Left lung (tissue), 4 donors: ENCODE measurements at regions not wholly inside any gene's neighbourhood (a gene's known extent, or its start where the extent isn't known, plus 50 kb on each side); places are given as distances from the start of the nearest gene placed in this dataset.

ENCODE experiments used
- ATAC-seq: fragments of 200-7000 bp; cut with Tn5 transposase; one replicate; pipeline ENCODE4 v1.9.1; 2020; ENCODE audit warnings: moderate library complexity
- DNase-seq, 4 donors: peaks; one replicate each; pipeline ENCODE4 v3.0.0-alpha.2; 2013 to 2020
- H3K27ac ChIP-seq, 2 donors: fragments of 200-600 bp; sonication (generic) in 1 of 2; one replicate each; pipeline versions ENCODE4 v1.5.0 to v1.8.0; 2020 to 2021
- H3K27me3 ChIP-seq, 2 donors: fragments of 200-600 bp; sonication (generic) in 1 of 2; one replicate each; pipeline versions ENCODE4 v1.5.0 to v1.8.0; 2020 to 2021
- H3K36me3 ChIP-seq, 2 donors: fragments of 200-600 bp; sonication (generic) in 1 of 2; one replicate each; pipeline versions ENCODE4 v1.5.0 to v1.8.0; 2020 to 2021
- H3K4me1 ChIP-seq, 2 donors: fragments of 200-600 bp; one replicate each; pipeline ENCODE4 v1.8.0; 2021
- H3K4me3 ChIP-seq, 2 donors: fragments of 200-600 bp; sonication (generic) in 1 of 2; one replicate each; pipeline versions ENCODE4 v1.5.0 to v1.8.0; 2020 to 2021; ENCODE audit warnings: mild to moderate bottlenecking in 1 of 2
- H3K9me3 ChIP-seq, 2 donors: fragments of 200-600 bp; sonication (generic) in 1 of 2; one replicate each; pipeline versions ENCODE4 v1.5.0 to v1.8.0; 2020 to 2021
- intact Hi-C, 2 donors: fragments of 100-400 bp; cut with DNase I; formaldehyde crosslinking; loops; one replicate each; pipeline versions ENCODE4 v1.11.2 to v1.14.2; 2022
- TF ChIP-seq, protein P1 (sequence below), 2 donors: fragments of 200-600 bp; sonication (generic) in 1 of 2; IDR thresholded peaks; one replicate each; pipeline versions ENCODE4 v1.5.0 to v1.8.0; 2021; ENCODE audit warnings: antibody characterized with exemption in 2 of 2
- donor health status: DM: no; HTN: yes; CAD: no.
- donor health status: DM: no; HTN: no; CAD: no.

DNA sequence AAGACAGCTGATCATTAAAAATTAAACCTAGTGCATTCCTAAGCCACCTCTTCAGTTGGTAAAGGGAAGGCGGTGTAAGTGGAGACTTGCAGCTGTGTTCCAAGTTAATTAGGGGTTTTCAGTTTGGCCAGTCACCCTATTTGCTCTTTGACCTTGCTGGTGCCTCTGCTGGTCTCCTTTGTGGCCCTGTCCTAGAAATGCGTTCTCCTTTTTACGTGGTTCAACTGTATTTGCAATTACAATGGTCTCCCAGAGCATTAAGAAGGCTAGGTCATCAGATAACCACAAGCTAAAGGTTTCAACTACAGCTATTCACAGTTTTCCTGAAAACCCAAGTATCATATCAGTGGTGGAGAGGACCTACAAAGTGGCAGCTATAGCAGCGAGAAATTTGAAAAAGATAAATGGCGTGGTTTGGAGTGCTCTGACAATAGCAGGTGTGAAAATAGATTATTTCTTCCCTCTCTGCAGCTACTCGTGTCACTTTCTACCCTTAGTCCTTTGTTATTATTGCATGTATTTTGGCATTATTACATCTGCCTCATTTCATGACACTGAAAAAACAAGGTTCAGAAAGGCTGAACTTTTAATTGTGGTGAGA is 203.5 kb upstream of the TBC1D5 start:
- Histone ChIP-seq H3K36me3 (no peaks in the 10 kb centered on the region), H3K4me3 (no peak overlapping the region), H3K9me3 (peaks cover 0 to 5% of the 10 kb centered on the region in 2 donors), H3K27ac (no peak overlapping the region), H3K4me1 (no peaks in the 10 kb centered on the region), H3K27me3 (no peaks in the 10 kb centered on the region)
- TF ChIP-seq, protein P1, sequence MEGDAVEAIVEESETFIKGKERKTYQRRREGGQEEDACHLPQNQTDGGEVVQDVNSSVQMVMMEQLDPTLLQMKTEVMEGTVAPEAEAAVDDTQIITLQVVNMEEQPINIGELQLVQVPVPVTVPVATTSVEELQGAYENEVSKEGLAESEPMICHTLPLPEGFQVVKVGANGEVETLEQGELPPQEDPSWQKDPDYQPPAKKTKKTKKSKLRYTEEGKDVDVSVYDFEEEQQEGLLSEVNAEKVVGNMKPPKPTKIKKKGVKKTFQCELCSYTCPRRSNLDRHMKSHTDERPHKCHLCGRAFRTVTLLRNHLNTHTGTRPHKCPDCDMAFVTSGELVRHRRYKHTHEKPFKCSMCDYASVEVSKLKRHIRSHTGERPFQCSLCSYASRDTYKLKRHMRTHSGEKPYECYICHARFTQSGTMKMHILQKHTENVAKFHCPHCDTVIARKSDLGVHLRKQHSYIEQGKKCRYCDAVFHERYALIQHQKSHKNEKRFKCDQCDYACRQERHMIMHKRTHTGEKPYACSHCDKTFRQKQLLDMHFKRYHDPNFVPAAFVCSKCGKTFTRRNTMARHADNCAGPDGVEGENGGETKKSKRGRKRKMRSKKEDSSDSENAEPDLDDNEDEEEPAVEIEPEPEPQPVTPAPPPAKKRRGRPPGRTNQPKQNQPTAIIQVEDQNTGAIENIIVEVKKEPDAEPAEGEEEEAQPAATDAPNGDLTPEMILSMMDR (IDR thresholded peaks at IDR 0.05): no peak
- DNase-seq (no peak), ATAC-seq (no peak)
- intact Hi-C loops: no loop called here

DNA sequence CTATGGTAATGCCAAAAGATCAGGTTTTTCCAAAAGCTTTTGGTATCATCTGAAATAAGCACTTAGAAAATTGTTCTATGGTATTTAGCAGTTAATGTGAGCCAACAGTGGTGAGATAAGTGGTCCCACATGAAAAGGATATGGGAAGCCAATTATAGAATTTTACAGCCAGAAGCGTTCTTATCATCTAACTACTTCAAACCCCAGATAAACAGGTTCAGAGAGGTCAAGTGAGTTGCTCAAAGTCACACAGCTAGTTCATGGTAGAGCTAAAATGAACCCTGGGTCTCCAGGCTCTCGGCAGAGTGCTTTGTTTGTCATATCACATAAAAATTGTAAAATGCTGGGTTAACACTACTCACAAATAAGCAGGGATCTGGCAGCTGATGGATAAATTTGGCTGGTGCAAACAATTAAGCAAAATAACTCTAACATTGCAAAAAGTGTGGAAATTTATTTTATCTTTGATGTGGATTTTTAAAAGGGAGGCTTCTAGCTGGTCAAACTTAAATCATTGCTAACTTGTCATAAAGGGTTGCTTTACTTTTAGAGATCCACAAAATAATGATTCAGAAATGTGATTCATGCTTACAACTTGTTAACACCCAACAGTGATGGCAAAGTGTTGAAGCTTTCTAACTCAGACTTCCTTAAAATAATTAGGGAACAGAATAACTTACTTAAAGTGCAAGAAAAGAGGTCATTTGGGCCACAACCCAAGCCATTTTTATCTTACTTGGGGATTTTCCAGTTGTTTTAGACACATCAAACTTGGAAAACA is 202.8 kb upstream of the TBC1D5 start:
- no peak for ATAC-seq
- Histone ChIP-seq H3K36me3 (no peaks in the 10 kb centered on the region), H3K27me3 (no peaks in the 10 kb centered on the region), H3K9me3 (no peaks in the 10 kb centered on the region), H3K4me1 (no peaks in the 10 kb centered on the region), H3K27ac (no peak overlapping the region), H3K4me3 (no peak overlapping the region)
- intact Hi-C loops: no loop called here
- TF ChIP-seq, protein P1 (IDR thresholded peaks at IDR 0.05): no peak
- no peak for DNase-seq

DNA sequence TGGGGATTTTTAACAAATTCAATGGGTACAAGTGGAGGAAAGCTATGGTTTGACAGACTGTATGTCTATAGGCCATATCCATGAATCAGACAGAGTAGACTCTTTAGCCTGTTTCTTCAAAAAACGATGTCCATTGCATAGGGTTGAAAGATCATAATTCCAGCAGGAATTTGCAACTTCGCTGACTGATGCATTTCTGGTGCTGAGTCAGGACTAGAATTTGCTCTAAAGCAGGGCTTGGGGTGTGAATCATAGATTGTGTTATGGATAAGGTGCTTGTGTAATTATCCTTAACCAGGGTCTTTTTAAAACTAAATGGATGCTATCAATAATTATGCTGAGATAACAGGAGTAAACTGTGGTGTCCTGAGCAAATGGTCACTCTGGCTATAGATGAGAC is 200.4 kb upstream of the TBC1D5 start:
- Histone ChIP-seq H3K27me3 (no peaks in the 10 kb centered on the region), H3K27ac (no peak overlapping the region), H3K4me1 (no peaks in the 10 kb centered on the region), H3K9me3 (no peaks in the 10 kb centered on the region), H3K4me3 (no peak overlapping the region), H3K36me3 (no peaks in the 10 kb centered on the region)
- TF ChIP-seq, protein P1 (IDR thresholded peaks at IDR 0.05): no peak
- intact Hi-C loops: no loop called here
- no peak for DNase-seq
- no peak for ATAC-seq

DNA sequence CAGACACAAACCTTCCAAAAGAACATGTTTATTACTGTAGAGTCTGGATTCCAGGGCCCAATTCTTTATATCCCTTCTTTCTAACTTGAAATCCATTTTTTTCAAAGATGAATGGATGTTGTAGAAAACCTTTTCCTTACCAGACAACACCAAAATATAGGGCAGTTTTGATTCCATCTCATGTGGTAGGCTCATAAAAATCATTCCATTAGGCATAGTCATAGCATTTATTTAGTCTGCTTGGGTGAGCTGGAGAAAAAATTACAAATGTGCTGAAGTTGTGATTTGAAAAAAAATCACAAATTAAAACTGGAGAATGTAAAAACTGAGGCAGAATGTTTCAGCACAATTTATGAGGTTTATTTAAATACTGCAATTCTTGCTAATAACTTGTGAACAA is 199.3 kb upstream of the TBC1D5 start:
- intact Hi-C loops: no loop called here
- Histone ChIP-seq H3K27me3 (no peaks in the 10 kb centered on the region), H3K4me3 (no peak overlapping the region), H3K9me3 (no peaks in the 10 kb centered on the region), H3K27ac (no peak overlapping the region), H3K4me1 (no peaks in the 10 kb centered on the region), H3K36me3 (no peaks in the 10 kb centered on the region)
- ATAC-seq (no peak), DNase-seq (no peak)
- TF ChIP-seq, protein P1 (IDR thresholded peaks at IDR 0.05): no peak

DNA sequence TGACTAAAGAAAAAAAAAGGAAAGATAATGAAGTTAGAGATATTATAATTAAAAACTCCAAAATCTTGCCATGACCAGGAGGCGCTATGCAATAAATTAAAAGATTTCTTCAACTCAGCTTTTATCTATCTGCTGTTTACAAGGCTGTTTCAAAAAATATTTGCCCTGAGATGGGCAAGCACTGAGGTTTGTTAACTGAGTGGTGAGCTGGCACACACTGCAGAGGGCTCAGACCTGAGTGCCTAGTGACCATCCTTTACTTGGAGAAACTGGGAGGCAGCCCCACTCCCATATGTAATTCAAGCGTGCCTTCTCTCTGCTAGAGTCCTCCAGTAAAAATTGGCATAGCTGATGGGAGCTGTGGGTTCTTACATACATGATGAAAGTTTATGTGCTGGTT is 198.7 kb upstream of the TBC1D5 start:
- Histone ChIP-seq H3K27me3 (no peaks in the 10 kb centered on the region), H3K4me1 (no peaks in the 10 kb centered on the region), H3K36me3 (no peaks in the 10 kb centered on the region), H3K9me3 (no peaks in the 10 kb centered on the region), H3K27ac (no peak overlapping the region), H3K4me3 (no peak overlapping the region)
- TF ChIP-seq, protein P1 (IDR thresholded peaks at IDR 0.05): no peak
- DNase-seq (no peak), ATAC-seq (no peak)
- intact Hi-C loops: no loop called here
